GM23248 (cell line): ENCODE measurements at regions not wholly inside any gene's neighbourhood (a gene's known extent, or its start where the extent isn't known, plus 50 kb on each side); places are given as distances from the start of the nearest gene placed in this dataset.

Experiments
- EZH2 ChIP-seq: fragments of 200-600 bp; sonication (generic); IDR thresholded peaks from 2 replicates; pipeline ENCODE4 v1.6.1; 2018; ENCODE audit warnings: antibody characterized with exemption, mild to moderate bottlenecking; ENCODE audit not compliant: insufficient read depth, poor library complexity, severe bottlenecking
- EZH2phosphoT487 ChIP-seq: fragments of 200-600 bp; sonication (generic); IDR thresholded peaks from 2 replicates; pipeline ENCODE4 v1.6.1; 2018; ENCODE audit warnings: antibody characterized with exemption, moderate library complexity, mild to moderate bottlenecking, low read depth; ENCODE audit not compliant: insufficient read depth

DNA sequence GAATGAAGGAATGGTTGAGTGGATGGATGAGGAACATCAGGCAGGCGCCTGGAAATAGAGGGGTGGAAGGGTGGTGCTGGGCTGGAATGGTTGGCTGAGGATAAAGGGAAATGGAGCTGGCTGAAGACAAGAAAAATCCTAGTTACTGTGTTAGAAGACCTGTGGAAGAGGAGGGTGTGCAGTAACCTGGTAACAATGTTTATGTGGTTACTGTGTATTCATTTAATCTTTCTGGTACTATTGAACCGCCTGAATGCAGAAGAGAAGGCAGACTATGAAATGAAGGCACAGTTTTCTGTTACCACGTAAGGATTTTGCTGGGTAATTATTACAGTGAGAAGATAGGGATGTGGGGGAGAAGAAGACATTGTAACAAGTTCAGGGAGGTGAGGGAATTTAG lies 110.3 kb upstream of the MGAT5 start:
- TF ChIP-seq EZH2phosphoT487 (no peak), EZH2 (no peak)
